H4 (cell line): ENCODE measurements at regions not wholly inside any gene's neighbourhood (a gene's known extent, or its start where the extent isn't known, plus 50 kb on each side); places are given as distances from the start of the nearest gene placed in this dataset.
"Not testable (repeated sequence)": the region's sequence is repeated elsewhere in the genome, so short reads cannot be mapped to it uniquely, and the experiment has no call there.

Experiments used
- DNase-seq: peaks from one replicate; pipeline ENCODE4 v3.0.0-alpha.2; 2015; ENCODE audit warnings: low spot score

- not testable (repeated sequence) for DNase-seq
Measured at GRCh38 chr3:143175940-143176894, 56.6 kb downstream of the CHST2 start.

- not testable (repeated sequence) for DNase-seq
Measured at GRCh38 chr3:143177965-143178364, 58.4 kb downstream of the CHST2 start.

GRCh38 chr3:143178775-143179548, 59.4 kb downstream of the CHST2 start:
- DNase-seq: not testable (repeated sequence)

GRCh38 chr3:143179603-143180002, 60.0 kb downstream of the CHST2 start:
- DNase-seq: no peak

- DNase-seq: not testable (repeated sequence)
Measured at GRCh38 chr3:143180860-143181259, 61.3 kb downstream of the CHST2 start.

- DNase-seq: not testable (repeated sequence)
Measured at GRCh38 chr3:143181977-143182376, 62.4 kb downstream of the CHST2 start.

- DNase-seq: no peak
Measured at GRCh38 chr3:143182866-143183664, 63.5 kb downstream of the CHST2 start.

- no peak for DNase-seq
Measured at GRCh38 chr3:143183665-143183964, 64.0 kb downstream of the CHST2 start.

GRCh38 chr3:143184099-143184498, 64.5 kb downstream of the CHST2 start:
- no peak for DNase-seq

- DNase-seq: no peak
Measured at GRCh38 chr3:143185401-143185800, 65.8 kb downstream of the CHST2 start.

- no peak for DNase-seq
Measured at GRCh38 chr3:143187111-143187510, 67.5 kb downstream of the CHST2 start.

- no peak for DNase-seq
Measured at GRCh38 chr3:143188881-143189280, 69.3 kb downstream of the CHST2 start.

- DNase-seq: no peak
Measured at GRCh38 chr3:143190101-143190500, 70.5 kb downstream of the CHST2 start.

- no peak for DNase-seq
Measured at GRCh38 chr3:143192193-143192592, 72.6 kb downstream of the CHST2 start.

- no peak for DNase-seq
Measured at GRCh38 chr3:143200001-143200924, 80.7 kb downstream of the CHST2 start.

GRCh38 chr3:143201045-143201444, 81.5 kb downstream of the CHST2 start:
- no peak for DNase-seq

GRCh38 chr3:143201870-143202752, 82.5 kb downstream of the CHST2 start:
- DNase-seq: no peak

- no peak for DNase-seq
Measured at GRCh38 chr3:143203142-143203541, 83.6 kb downstream of the CHST2 start.

GRCh38 chr3:143203848-143204247, 84.3 kb downstream of the CHST2 start:
- DNase-seq: no peak

GRCh38 chr3:143206955-143207337, 87.4 kb downstream of the CHST2 start:
- no peak for DNase-seq
